ENCODE measurements at regions not wholly inside any gene's neighbourhood (a gene's known extent, or its start where the extent isn't known, plus 50 kb on each side); places are given as distances from the start of the nearest gene placed in this dataset.
"Not testable (repeated sequence)": the region's sequence is repeated elsewhere in the genome, so short reads cannot be mapped to it uniquely, and the experiment has no call there.

GRCh38 chr22:35475545-35475944, 65.1 kb upstream of the RASD2 start:
- no peak for DNase-seq

- no peak for DNase-seq
Observed at GRCh38 chr22:35476341-35476740, 64.3 kb upstream of the RASD2 start.

DNA sequence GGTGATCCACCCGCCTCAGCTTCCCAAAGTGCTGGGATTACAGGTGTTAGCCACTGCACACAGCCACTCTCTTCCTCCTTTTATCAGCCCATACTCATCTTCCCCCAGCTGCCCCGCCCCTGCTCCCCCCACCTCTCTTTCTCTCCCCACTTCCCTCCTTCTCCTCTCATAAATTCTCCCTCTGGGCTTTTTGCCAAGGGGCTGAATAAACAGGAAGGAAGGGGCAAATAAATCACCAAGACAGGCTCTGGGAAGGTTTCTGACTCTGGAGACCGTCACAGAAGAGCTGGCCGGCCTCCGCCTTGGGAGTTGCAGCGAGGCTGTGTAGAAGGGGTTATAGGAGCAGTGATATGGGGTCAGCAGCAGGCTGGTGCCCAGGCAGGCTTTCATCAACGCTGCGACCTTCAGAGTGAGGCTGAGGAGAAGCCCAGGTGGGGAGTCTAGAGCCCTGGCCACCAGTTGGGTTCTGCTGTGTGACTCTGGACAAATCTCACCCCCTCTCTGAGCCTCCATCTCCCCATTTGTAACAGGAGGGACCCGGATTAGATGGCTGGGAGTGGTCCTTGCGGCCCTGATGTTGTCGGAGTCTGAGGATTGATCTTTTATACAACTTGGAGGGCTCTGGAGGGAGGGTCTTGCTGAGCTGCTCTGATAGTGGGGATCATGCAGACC, 62.6 kb upstream of the RASD2 start:
- DNase-seq: peak; percentile 57

- no peak for DNase-seq
Observed at GRCh38 chr22:35478633-35479107, 62.0 kb upstream of the RASD2 start.

DNA sequence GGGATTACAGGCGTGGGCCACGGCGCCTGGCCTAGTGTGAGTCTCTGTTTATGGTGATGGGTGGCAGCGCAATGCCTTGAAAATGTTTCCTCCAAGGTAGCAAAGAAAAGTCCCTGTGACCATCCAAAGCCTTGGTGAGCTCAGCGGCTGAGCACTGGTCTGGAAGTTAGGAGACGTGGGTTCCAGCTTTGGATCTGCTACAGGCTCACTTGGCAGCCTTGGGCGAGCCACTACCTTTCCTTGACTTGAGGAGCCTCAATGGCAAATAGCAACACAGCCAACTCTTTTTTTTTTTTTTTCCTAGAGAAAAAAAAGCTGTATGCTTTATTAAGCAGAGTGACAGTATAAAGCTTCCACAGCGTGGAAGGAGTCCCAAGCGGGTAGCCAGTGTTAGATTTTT, 61.3 kb upstream of the RASD2 start:
- no peak for DNase-seq

DNA sequence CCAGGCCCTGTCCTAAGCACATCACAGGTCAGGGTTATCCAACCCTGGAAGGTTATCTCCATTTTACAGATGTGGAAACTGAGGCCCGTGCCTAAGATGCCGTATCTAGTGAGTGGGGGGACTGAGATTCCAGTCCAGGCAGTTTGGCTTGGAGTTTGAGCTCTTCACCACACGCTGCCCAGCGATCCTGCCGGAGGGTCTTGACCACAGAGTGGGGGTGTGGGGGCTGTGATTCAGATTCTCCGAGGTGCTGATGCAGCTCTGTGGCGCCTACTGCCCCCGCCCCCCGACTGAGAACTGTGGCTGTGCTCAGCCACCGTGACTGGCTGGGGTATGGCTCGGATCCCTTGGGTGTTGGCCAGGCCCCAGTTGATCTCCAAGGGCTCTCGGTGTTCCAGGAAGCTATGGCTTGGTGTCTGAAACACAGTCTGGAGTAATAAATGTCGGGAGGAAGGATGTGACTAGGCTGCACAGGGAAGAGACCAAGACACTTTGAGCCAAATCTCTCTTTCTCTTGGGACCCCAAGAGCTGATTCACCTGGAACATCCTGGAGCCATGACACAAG, 60.6 kb upstream of the RASD2 start:
- no peak for DNase-seq

DNA sequence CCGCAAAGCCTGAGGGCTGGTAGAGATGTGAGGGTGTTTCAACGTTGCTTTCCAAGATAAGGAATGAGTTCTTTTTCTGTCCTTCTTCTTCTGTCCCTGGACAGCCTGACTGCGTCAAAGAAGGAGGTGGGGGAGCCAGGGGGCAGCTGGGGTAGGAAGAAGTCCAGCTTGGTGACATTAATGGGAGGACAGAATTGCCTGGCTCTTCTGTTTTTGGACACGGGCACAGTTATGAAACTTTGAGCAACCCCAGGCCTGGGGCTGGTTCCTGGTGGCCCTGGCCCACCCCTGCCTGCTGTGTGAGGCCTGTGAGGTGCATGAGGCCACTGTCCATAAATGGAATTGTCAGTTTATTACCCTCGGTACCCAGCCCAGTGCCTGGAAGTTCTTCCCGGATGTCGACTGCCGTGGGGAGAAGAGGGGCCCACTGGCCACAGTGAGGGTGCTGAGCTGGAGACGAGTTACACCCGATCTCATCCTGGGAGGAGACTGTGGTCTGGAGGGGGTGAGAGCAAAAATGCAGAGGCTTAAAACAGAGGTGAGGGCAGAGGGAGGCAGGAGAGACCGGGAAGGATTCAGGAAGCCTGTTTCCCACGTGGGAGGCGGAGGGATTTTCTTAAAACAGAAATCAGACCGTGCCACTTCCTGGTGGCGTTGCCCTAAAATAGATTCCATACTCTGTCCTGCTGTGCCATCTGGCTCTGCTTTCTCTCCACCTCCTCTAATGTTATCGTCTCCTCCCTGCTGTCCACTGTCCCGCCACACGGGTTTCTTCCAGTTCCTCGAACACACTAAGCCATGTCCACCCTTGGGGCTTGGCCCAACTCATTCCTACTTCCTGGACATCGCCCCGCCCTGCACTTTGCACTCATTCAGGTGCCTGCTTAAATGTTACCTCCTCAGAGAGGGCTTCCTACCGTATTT, 59.7 kb upstream of the RASD2 start:
- DNase-seq: no peak

DNA sequence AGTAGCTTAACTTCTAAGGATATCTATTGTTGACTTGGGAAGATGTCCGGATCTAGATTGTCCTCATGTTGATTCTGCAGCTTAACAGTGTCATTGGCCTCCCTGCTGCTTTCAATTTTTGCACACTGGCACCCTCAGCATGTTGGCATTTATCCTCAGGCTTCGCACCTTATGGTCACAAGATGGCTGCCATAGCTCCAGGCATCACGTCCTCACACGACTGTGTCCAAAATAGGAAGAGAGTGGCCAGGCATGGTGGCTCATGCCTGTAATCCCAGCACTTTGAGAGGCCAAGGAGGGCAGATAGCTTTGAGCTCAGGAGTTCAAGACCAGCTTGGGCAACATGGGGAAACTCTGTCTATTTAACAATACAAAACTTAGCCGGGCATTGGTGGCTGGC, 58.3 kb upstream of the RASD2 start:
- DNase-seq: no peak

- no peak for DNase-seq
Observed at GRCh38 chr22:35482974-35483373, 57.7 kb upstream of the RASD2 start.

GRCh38 chr22:35483730-35484129, 56.9 kb upstream of the RASD2 start:
- DNase-seq: no peak

DNA sequence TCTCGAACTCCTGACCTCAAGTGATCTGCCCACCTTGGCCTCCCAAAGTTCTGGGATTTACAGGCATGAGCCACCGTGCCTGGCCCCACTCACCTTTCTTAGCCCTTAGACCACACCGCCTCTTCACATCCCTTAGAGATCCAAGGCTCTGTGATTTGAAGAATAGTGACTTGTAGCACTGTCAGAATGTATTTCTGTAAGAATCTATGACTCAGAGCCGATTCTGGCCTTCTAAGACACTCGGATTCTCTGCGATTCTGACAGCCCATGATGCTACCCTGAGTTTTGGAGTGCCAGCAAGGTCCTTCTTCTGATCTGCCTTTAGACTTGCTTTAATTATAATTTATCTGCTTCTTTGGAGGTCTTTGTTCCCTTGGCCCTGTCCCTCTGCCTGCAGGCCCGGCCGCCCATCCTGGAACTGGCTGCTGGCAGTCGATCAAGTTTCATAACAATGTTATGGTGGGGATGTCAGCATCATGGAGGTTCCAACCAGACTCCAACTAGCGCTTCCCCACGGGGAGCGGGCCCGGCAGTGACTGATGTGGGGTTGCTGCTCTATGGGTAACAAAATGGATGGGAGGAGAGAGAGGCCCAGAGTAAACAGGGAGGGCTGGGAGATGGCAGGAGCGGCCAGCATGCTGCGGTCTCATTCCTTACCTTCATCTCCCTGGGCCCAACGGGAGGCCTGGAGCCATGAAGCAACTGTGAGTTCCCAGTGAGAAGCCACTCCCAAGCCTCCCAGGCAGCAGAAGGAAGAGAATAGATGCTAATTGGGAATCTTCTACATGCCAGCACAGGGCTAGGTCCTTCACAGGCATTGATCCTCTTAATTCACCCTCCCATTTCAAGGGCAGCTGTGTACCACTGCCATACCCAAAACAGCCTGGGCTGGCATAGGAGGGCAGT, 55.7 kb upstream of the RASD2 start:
- DNase-seq: no peak

DNA sequence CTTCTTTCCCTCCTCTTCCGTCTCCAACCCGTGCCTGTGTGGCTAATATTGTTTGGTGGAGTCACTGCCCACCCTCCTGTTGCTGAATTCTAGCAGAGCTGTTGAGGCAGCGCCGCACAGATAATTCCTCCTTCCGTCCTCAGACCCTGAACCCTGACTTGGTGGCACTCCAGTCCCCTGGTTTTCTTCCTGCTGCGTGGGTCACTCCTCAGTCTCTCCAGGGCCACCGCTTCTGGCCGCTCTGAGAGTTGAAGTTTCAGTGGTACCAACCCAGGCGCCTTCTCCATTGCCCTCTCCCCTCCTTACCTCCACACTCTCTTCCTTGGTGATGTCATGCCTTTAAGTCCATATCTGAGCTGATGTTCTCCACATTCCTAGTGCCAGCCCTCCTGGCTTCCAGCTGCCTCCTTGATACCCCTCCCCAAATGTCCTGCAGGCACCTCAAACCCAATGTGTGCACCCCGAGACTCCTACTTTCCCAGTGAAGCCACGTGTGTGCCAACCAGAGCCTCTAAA, 54.5 kb upstream of the RASD2 start:
- no peak for DNase-seq

- DNase-seq: not testable (repeated sequence)
Observed at GRCh38 chr22:35487623-35488022, 53.0 kb upstream of the RASD2 start.

- DNase-seq: no peak
Observed at GRCh38 chr22:35488513-35488912, 52.1 kb upstream of the RASD2 start.

DNA sequence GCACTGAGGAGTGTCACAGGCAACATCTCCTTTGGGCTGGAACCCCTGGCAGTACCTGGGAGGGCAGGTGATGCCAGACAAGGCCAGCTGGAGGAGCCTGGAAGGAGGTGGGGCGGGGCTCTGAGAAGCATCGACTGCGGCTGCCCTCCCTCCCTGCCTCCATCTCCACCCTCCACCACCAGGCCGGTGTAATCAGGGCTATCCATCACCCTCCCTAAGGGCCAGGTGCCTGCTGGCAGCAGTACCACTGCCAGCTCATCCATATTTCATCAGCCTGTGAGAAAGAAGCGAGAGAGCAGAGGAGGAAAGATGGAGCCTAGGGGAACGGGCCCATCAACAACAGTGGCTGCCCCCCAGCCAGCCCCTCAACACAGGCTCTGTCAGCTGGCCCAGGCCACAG, 51.4 kb upstream of the RASD2 start:
- peak; percentile 46 for DNase-seq

Measured in NCI-H1436 treated with DMSO at 0.1 percent for 48 hours (cell line).